Activated CD4-positive, alpha-beta memory T cell treated with anti-CD3 and anti-CD28 coated beads for 36 hours (primary cell): ENCODE measurements at regions not wholly inside any gene's neighbourhood (a gene's known extent, or its start where the extent isn't known, plus 50 kb on each side); places are given as distances from the start of the nearest gene placed in this dataset.

Source experiments
- CTCF ChIA-PET: fragments of 350-600 bp; sonication (Branson Sonifier 250); formaldehyde crosslinking; loops from one replicate; lab custom pipeline; 2021; ENCODE audit warnings: antibody characterized with exemption, inconsistent platforms; lab: Charles Lee
- POLR2A ChIA-PET: fragments of 350-600 bp; sonication (Branson Sonifier 250); formaldehyde crosslinking; loops from one replicate; lab custom pipeline; 2021; ENCODE audit warnings: antibody characterized with exemption; lab: Charles Lee
- DNase-seq: peaks from one replicate; pipeline ENCODE4 v3.0.0-alpha.2; 2020
- H3K27ac Mint-ChIP-seq: one replicate; pipeline ENCODE4 v1.8.0; 2021; ENCODE audit warnings: mixed read lengths
- H3K27me3 Mint-ChIP-seq: one replicate; pipeline ENCODE4 v1.8.0; 2021; ENCODE audit warnings: mixed read lengths
- H3K36me3 Mint-ChIP-seq: one replicate; pipeline ENCODE4 v1.8.0; 2021; ENCODE audit warnings: mixed read lengths
- H3K4me1 Mint-ChIP-seq: one replicate; pipeline ENCODE4 v1.8.0; 2021; ENCODE audit warnings: low read depth, mixed read lengths
- H3K4me3 Mint-ChIP-seq: one replicate; pipeline ENCODE4 v1.8.0; 2021; ENCODE audit warnings: mild to moderate bottlenecking, mixed read lengths
- H3K9me3 Mint-ChIP-seq: one replicate; pipeline ENCODE4 v1.8.0; 2021; ENCODE audit warnings: mixed read lengths
- intact Hi-C: fragments of 100-400 bp; cut with micrococcal nuclease; formaldehyde crosslinking; loops from one replicate; pipeline ENCODE4 v1.15.1; 2023

- Mint-ChIP-seq H3K27ac (no peak overlapping the region), H3K27me3 (peaks cover 4% of the 10 kb centered on the region), H3K9me3 (no peaks in the 10 kb centered on the region), H3K4me3 (no peak overlapping the region), H3K4me1 (no peaks in the 10 kb centered on the region), H3K36me3 (no peaks in the 10 kb centered on the region)
- intact Hi-C loops: no loop called here
- no peak for DNase-seq
- ChIA-PET CTCF (no interaction called here), POLR2A (no interaction called here)
Measured at GRCh38 chr3:72582963-72583362, 265.3 kb downstream of the SHQ1 start.

- no peaks in the 10 kb centered on the region for H3K36me3 Mint-ChIP-seq
- POLR2A ChIA-PET: no interaction called here
- no peaks in the 10 kb centered on the region for H3K9me3 Mint-ChIP-seq
- H3K27me3 Mint-ChIP-seq: peaks cover 4% of the 10 kb centered on the region
- H3K4me3 Mint-ChIP-seq: no peak overlapping the region
- intact Hi-C loops: no loop called here
- DNase-seq: no peak
- H3K27ac Mint-ChIP-seq: no peak overlapping the region
- no peaks in the 10 kb centered on the region for H3K4me1 Mint-ChIP-seq
- CTCF ChIA-PET: no interaction called here
Measured at GRCh38 chr3:72582211-72582878, 265.9 kb downstream of the SHQ1 start.

DNA sequence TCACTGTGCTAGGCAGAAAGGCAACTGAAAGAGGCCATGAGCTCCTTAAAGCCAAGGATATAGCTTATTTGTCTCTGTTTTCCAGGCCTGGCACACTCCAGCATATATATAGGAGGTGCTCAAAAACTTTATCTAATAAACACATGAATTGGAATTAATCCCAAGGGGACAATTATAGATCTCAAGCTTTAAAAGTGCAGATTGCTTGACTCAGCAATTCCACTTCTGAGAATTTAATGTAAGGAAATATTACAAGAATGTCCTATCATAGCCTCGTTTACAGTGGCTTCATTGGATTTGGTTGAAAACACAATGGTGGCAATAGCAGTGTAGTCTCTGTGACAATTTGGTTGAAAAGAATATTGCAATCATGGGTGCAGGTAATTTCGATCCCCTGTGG, 267.3 kb downstream of the SHQ1 start:
- Mint-ChIP-seq H3K27ac (no peak overlapping the region), H3K36me3 (no peaks in the 10 kb centered on the region), H3K4me3 (no peak overlapping the region), H3K27me3 (peaks cover 4% of the 10 kb centered on the region), H3K4me1 (no peaks in the 10 kb centered on the region), H3K9me3 (no peaks in the 10 kb centered on the region)
- POLR2A ChIA-PET: no interaction called here
- intact Hi-C loops: no loop called here
- CTCF ChIA-PET: no interaction called here
- DNase-seq: no peak

GRCh38 chr3:72580246-72580756, 267.9 kb downstream of the SHQ1 start:
- DNase-seq: no peak
- Mint-ChIP-seq H3K27me3 (peaks cover 4% of the 10 kb centered on the region), H3K9me3 (no peaks in the 10 kb centered on the region), H3K27ac (no peak overlapping the region), H3K4me1 (no peaks in the 10 kb centered on the region), H3K4me3 (no peak overlapping the region), H3K36me3 (no peaks in the 10 kb centered on the region)
- POLR2A ChIA-PET: no interaction called here
- CTCF ChIA-PET: interaction anchor here (0.7 kb wide), 1 partner anchor 15 kb away, joined by 3 read pairs; no protein-coding TSS in a partner anchor
- intact Hi-C loops: no loop called here

GRCh38 chr3:72579581-72580245, 268.5 kb downstream of the SHQ1 start:
- DNase-seq: no peak
- no peaks in the 10 kb centered on the region for H3K4me1 Mint-ChIP-seq
- H3K4me3 Mint-ChIP-seq: no peak overlapping the region
- intact Hi-C loops: no loop called here
- no peaks in the 10 kb centered on the region for H3K36me3 Mint-ChIP-seq
- POLR2A ChIA-PET: interaction anchor here (0.6 to 0.7 kb wide), 2 partner anchors 12 to 222 kb away, joined by 4 to 6 read pairs; no protein-coding TSS in a partner anchor
- CTCF ChIA-PET: interaction anchor here (0.7 kb wide), 1 partner anchor 15 kb away, joined by 3 read pairs; no protein-coding TSS in a partner anchor
- no peak overlapping the region for H3K27ac Mint-ChIP-seq
- no peaks in the 10 kb centered on the region for H3K9me3 Mint-ChIP-seq
- peaks cover 4% of the 10 kb centered on the region for H3K27me3 Mint-ChIP-seq

- Mint-ChIP-seq H3K27ac (no peak overlapping the region), H3K27me3 (peaks cover 4% of the 10 kb centered on the region), H3K4me3 (no peak overlapping the region), H3K9me3 (no peaks in the 10 kb centered on the region), H3K36me3 (no peaks in the 10 kb centered on the region), H3K4me1 (no peaks in the 10 kb centered on the region)
- POLR2A ChIA-PET: interaction anchor here (0.6 to 0.7 kb wide), 2 partner anchors 12 to 222 kb away, joined by 4 to 6 read pairs; no protein-coding TSS in a partner anchor
- no peak for DNase-seq
- intact Hi-C loops: no loop called here
- CTCF ChIA-PET: no interaction called here
Measured at GRCh38 chr3:72579191-72579580, 269.1 kb downstream of the SHQ1 start.

DNA sequence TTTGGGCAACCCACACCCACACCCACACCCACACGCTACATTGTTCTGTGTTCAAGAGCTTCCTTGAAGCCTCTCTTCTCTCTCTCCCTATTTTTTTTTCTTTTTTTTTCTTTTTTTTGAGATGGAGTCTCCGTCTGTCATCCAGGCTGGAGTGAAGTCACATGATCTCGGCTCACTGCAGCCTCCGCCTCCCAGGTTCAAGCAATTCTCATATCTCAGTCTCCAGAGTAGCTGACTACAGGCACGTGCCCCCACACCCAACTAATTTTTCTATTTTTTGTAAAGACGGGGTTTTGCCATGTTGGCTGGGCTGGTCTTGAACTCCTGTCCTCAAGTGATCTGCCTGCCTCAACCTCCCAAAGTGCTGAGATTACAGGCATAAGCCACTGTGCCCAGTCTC, 271.1 kb downstream of the SHQ1 start:
- H3K36me3 Mint-ChIP-seq: no peaks in the 10 kb centered on the region
- no peak overlapping the region for H3K27ac Mint-ChIP-seq
- intact Hi-C loops: no loop called here
- H3K9me3 Mint-ChIP-seq: no peaks in the 10 kb centered on the region
- ChIA-PET CTCF (interaction anchor here (1.0 to 2.2 kb wide), 2 partner anchors 11 to 89 kb away, joined by 3 to 6 read pairs; no protein-coding TSS in a partner anchor), POLR2A (no interaction called here)
- H3K27me3 Mint-ChIP-seq: peaks cover 4% of the 10 kb centered on the region
- H3K4me3 Mint-ChIP-seq: no peak overlapping the region
- DNase-seq: no peak
- H3K4me1 Mint-ChIP-seq: no peaks in the 10 kb centered on the region

DNA sequence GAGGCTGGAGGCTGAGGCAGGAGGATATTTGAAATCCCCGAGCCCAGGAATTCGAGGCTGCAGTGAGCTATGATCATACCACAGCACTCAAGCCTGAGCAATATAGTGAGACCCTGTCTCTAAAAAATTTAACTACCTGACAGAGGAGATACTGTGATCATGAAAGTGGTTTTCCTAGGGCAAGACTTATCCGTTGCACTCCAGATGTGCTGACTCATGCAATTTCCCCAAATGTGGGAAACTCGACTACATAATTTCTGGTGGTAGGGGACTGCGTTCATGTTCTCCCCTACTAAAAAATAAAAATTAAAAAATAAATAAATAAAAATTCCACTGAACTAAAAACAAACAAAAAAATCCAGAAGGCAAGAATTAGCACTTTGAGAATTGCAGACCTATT, 271.7 kb downstream of the SHQ1 start:
- Mint-ChIP-seq H3K4me1 (no peaks in the 10 kb centered on the region), H3K36me3 (no peaks in the 10 kb centered on the region), H3K4me3 (no peak overlapping the region), H3K27ac (no peak overlapping the region), H3K9me3 (no peaks in the 10 kb centered on the region), H3K27me3 (peaks cover 4% of the 10 kb centered on the region)
- DNase-seq: no peak
- intact Hi-C loops: no loop called here
- POLR2A ChIA-PET: no interaction called here
- CTCF ChIA-PET: interaction anchor here (1.0 kb wide), 1 partner anchor 10 kb away, joined by 3 read pairs; no protein-coding TSS in a partner anchor

GRCh38 chr3:72574144-72574543, 274.1 kb downstream of the SHQ1 start:
- Mint-ChIP-seq H3K36me3 (no peaks in the 10 kb centered on the region), H3K9me3 (no peaks in the 10 kb centered on the region), H3K4me3 (no peak overlapping the region), H3K4me1 (no peaks in the 10 kb centered on the region), H3K27me3 (no peaks in the 10 kb centered on the region), H3K27ac (no peak overlapping the region)
- intact Hi-C loops: no loop called here
- DNase-seq: no peak
- POLR2A ChIA-PET: no interaction called here
- CTCF ChIA-PET: no interaction called here

DNA sequence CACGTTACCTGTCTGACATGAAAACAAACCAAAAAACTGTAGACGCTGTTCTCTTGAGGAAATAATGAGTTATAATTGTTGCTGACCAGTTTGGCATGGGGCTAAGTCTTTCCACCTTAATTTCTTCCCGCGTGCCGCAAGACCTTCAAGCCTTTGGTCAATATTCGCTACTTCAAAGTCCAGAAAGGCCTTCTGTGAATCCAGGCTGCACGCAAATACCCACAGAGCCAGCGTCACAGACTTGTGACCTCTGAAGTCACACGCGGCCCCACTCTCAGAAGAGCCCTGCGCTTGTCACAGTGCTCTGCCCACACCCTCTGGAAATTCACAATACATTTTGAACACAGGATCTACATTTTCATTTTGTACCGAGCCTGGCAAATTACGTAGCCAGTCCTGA, 275.2 kb downstream of the SHQ1 start:
- POLR2A ChIA-PET: no interaction called here
- CTCF ChIA-PET: no interaction called here
- no peak for DNase-seq
- no peak overlapping the region for H3K27ac Mint-ChIP-seq
- H3K27me3 Mint-ChIP-seq: no peaks in the 10 kb centered on the region
- no peaks in the 10 kb centered on the region for H3K4me1 Mint-ChIP-seq
- no peak overlapping the region for H3K4me3 Mint-ChIP-seq
- no peaks in the 10 kb centered on the region for H3K9me3 Mint-ChIP-seq
- no peaks in the 10 kb centered on the region for H3K36me3 Mint-ChIP-seq
- intact Hi-C loops: no loop called here

DNA sequence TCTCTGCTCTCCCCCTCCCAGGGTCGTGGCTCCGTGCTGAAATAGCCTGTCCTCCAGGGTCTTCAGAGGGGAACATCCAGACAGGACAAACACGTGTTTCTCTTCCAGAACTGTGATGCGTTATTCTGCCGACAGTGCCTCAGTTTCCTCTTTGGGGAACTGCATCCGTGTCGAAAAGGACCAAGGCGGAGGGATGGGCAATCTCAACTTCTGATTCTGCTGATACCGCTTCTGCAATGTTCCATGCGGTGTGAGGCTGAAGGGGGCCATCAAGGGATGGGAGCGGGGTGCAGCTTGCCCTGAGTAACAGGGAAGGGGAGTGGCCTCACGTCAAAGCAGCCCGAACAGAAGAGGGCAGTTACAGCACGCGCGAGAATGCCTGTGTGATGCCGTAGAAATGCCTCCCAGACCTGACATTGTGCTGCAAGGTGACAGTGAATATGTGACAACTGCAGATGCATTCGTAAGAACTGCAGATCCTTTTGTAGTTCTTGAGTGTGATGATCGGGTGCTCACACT, 275.7 kb downstream of the SHQ1 start:
- H3K36me3 Mint-ChIP-seq: no peaks in the 10 kb centered on the region
- CTCF ChIA-PET: no interaction called here
- no peaks in the 10 kb centered on the region for H3K4me1 Mint-ChIP-seq
- no peak overlapping the region for H3K27ac Mint-ChIP-seq
- no peak overlapping the region for H3K4me3 Mint-ChIP-seq
- no peak for DNase-seq
- H3K9me3 Mint-ChIP-seq: no peaks in the 10 kb centered on the region
- intact Hi-C loops: no loop called here
- no peaks in the 10 kb centered on the region for H3K27me3 Mint-ChIP-seq
- POLR2A ChIA-PET: no interaction called here

DNA sequence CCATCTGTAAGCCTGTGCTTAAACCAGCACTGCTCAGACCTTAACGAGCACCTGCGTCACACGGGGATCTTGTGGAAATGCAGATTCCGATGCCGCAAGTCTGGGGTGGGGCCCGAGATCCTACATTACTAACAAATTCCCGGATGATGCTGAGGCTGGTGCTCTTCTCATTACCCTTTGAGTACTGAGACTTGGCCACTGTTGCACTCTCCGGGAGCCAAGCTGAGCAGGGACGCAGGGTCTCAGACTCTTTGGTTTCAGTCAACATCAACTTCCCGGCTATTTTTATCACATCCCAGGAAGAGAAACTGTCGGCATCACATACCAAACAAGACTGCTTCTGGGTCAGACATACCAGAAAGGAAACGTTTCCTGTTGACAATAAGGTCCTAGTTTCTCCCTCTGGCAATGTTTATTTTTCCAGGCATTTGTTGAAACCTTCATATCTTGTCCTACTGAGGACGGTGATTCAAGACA, 276.6 kb downstream of the SHQ1 start:
- no peaks in the 10 kb centered on the region for H3K27me3 Mint-ChIP-seq
- no peak overlapping the region for H3K27ac Mint-ChIP-seq
- H3K4me1 Mint-ChIP-seq: no peaks in the 10 kb centered on the region
- H3K36me3 Mint-ChIP-seq: no peaks in the 10 kb centered on the region
- no peaks in the 10 kb centered on the region for H3K9me3 Mint-ChIP-seq
- intact Hi-C loops: no loop called here
- DNase-seq: no peak
- ChIA-PET CTCF (no interaction called here), POLR2A (no interaction called here)
- no peak overlapping the region for H3K4me3 Mint-ChIP-seq
